ENCODE measurements at regions not wholly inside any gene's neighbourhood (a gene's known extent, or its start where the extent isn't known, plus 50 kb on each side); places are given as distances from the start of the nearest gene placed in this dataset.

- no peak overlapping the region for H2AFZ ChIP-seq (ENCODE audit: low read depth, low read length)
- no peaks in the 10 kb centered on the region for H3K9me3 ChIP-seq (ENCODE audit: low read length)
- TF ChIP-seq POLR2AphosphoS5 (IDR thresholded peaks at IDR 0.05): no peak
- TF ChIP-seq SMC3 (conservative IDR thresholded peaks at IDR 0.05; ENCODE audit: poor library complexity): no peak
- no peak for TF ChIP-seq EZH2 (IDR thresholded peaks at IDR 0.05; ENCODE audit: borderline replicate concordance, insufficient read depth, low read length, poor library complexity, severe bottlenecking)
- TF ChIP-seq RAD21 (conservative IDR thresholded peaks at IDR 0.05): no peak
- no peak for TF ChIP-seq MXI1 (conservative IDR thresholded peaks at IDR 0.05; ENCODE audit: poor library complexity, severe bottlenecking)
- no peak for TF ChIP-seq CTCF (IDR thresholded peaks at IDR 0.05; ENCODE audit: poor library complexity, severe bottlenecking)
- TF ChIP-seq TAF1 (IDR thresholded peaks at IDR 0.05; ENCODE audit: low read depth): no peak
- no peak for TF ChIP-seq REST (IDR thresholded peaks at IDR 0.05; ENCODE audit: borderline replicate concordance)
- no peak for TF ChIP-seq EP300 (conservative IDR thresholded peaks at IDR 0.05; ENCODE audit: poor library complexity, severe bottlenecking)
- H3K9me2 ChIP-seq (ENCODE audit: insufficient read depth, low read length): no peaks in the 10 kb centered on the region
- H3K36me3 ChIP-seq (ENCODE audit: insufficient read depth, low read length): no peaks in the 10 kb centered on the region
- no peak overlapping the region for H3K27ac ChIP-seq (ENCODE audit: low read length)
- H3K4me2 ChIP-seq (ENCODE audit: low read length): no peak overlapping the region
- H3K4me3 ChIP-seq (ENCODE audit: low read length): no peak overlapping the region
- no peak overlapping the region for H3K9ac ChIP-seq (ENCODE audit: low read length)
- no peaks in the 10 kb centered on the region for H4K20me1 ChIP-seq (ENCODE audit: insufficient read depth)
- no peaks in the 10 kb centered on the region for H3F3A ChIP-seq (ENCODE audit: insufficient read depth, low read length, poor library complexity, severe bottlenecking)
- H3K27me3 ChIP-seq (ENCODE audit: insufficient read depth, low read depth, low read length): no peaks in the 10 kb centered on the region
- no peaks in the 10 kb centered on the region for H3K79me2 ChIP-seq (replicated peaks; ENCODE audit: insufficient read depth, low read length)
Observed at GRCh38 chr1:67573311-67573872, 111.6 kb upstream of the GADD45A start.

- no peak overlapping the region for H3K9ac ChIP-seq (ENCODE audit: low read length)
- TF ChIP-seq RAD21 (conservative IDR thresholded peaks at IDR 0.05) (no peak), EZH2 (IDR thresholded peaks at IDR 0.05; ENCODE audit: borderline replicate concordance, insufficient read depth, low read length, poor library complexity, severe bottlenecking) (no peak), CTCF (IDR thresholded peaks at IDR 0.05; ENCODE audit: poor library complexity, severe bottlenecking) (no peak), MXI1 (conservative IDR thresholded peaks at IDR 0.05; ENCODE audit: poor library complexity, severe bottlenecking) (no peak), SMC3 (conservative IDR thresholded peaks at IDR 0.05; ENCODE audit: poor library complexity) (no peak), TAF1 (IDR thresholded peaks at IDR 0.05; ENCODE audit: low read depth) (no peak), EP300 (conservative IDR thresholded peaks at IDR 0.05; ENCODE audit: poor library complexity, severe bottlenecking) (no peak), REST (IDR thresholded peaks at IDR 0.05; ENCODE audit: borderline replicate concordance) (no peak), POLR2AphosphoS5 (IDR thresholded peaks at IDR 0.05) (no peak)
- no peaks in the 10 kb centered on the region for H3K27me3 ChIP-seq (ENCODE audit: insufficient read depth, low read depth, low read length)
- no peaks in the 10 kb centered on the region for H3K79me2 ChIP-seq (replicated peaks; ENCODE audit: insufficient read depth, low read length)
- no peaks in the 10 kb centered on the region for H3K9me2 ChIP-seq (ENCODE audit: insufficient read depth, low read length)
- H3K36me3 ChIP-seq (ENCODE audit: insufficient read depth, low read length): no peaks in the 10 kb centered on the region
- H3F3A ChIP-seq (ENCODE audit: insufficient read depth, low read length, poor library complexity, severe bottlenecking): no peaks in the 10 kb centered on the region
- H4K20me1 ChIP-seq (ENCODE audit: insufficient read depth): no peaks in the 10 kb centered on the region
- H3K9me3 ChIP-seq (ENCODE audit: low read length): no peaks in the 10 kb centered on the region
- H3K27ac ChIP-seq (ENCODE audit: low read length): no peak overlapping the region
- no peak overlapping the region for H3K4me2 ChIP-seq (ENCODE audit: low read length)
- H2AFZ ChIP-seq (ENCODE audit: low read depth, low read length): no peak overlapping the region
- H3K4me3 ChIP-seq (ENCODE audit: low read length): no peak overlapping the region
Observed at GRCh38 chr1:67574221-67574620, 110.8 kb upstream of the GADD45A start.

Data from neural cell (in vitro differentiated cells).